ENCODE measurements at regions not wholly inside any gene's neighbourhood (a gene's known extent, or its start where the extent isn't known, plus 50 kb on each side); places are given as distances from the start of the nearest gene placed in this dataset.

GRCh38 chr7:110372685-110373084 is 718.2 kb upstream of the LRRN3 start:
- H3K27ac ChIP-seq = no peak overlapping the region
- no peak for FAIRE-seq
- no peak overlapping the region for H3K4me3 ChIP-seq
- H3K27me3 ChIP-seq = no peaks in the 10 kb centered on the region
- TF ChIP-seq CTCF (IDR thresholded peaks at IDR 0.05) = no peak
- no peaks in the 10 kb centered on the region for H3K36me3 ChIP-seq
- no peak for ATAC-seq
- no peak for DNase-seq
- no peaks in the 10 kb centered on the region for H3K9me3 ChIP-seq
- 74 to 81% methylated on average over 2 of the region's 2 CpGs for WGBS, 2 donors
- intact Hi-C loops (cut with DNase I) = no loop called here
- no peaks in the 10 kb centered on the region for H3K4me1 ChIP-seq

GRCh38 chr7:110373416-110373815 is 717.5 kb upstream of the LRRN3 start:
- intact Hi-C loops (cut with DNase I) = no loop called here
- Histone ChIP-seq H3K27me3 (no peaks in the 10 kb centered on the region), H3K27ac (no peak overlapping the region), H3K9me3 (no peaks in the 10 kb centered on the region), H3K4me1 (no peaks in the 10 kb centered on the region), H3K36me3 (no peaks in the 10 kb centered on the region), H3K4me3 (no peak overlapping the region)
- WGBS, 2 donors = 86 to 89% methylated on average over 1 of the region's 1 CpG
- ATAC-seq (no peak), FAIRE-seq (no peak), DNase-seq (no peak)
- no peak for TF ChIP-seq CTCF (IDR thresholded peaks at IDR 0.05)

- intact Hi-C loops (cut with DNase I) = no loop called here
- no peak for FAIRE-seq
Observed at GRCh38 chr7:110373859-110374258, 717.1 kb upstream of the LRRN3 start.

GRCh38 chr7:110375068-110375467 is 715.9 kb upstream of the LRRN3 start:
- Histone ChIP-seq H3K4me3 (no peak overlapping the region), H3K27me3 (no peaks in the 10 kb centered on the region), H3K9me3 (no peaks in the 10 kb centered on the region), H3K36me3 (no peaks in the 10 kb centered on the region), H3K27ac (no peak overlapping the region), H3K4me1 (no peaks in the 10 kb centered on the region)
- DNase-seq (no peak), ATAC-seq (no peak), FAIRE-seq (no peak)
- TF ChIP-seq CTCF (IDR thresholded peaks at IDR 0.05) = no peak
- intact Hi-C loops (cut with DNase I) = no loop called here
- 94 to 96% methylated on average over 1 of the region's 1 CpG for WGBS, 2 donors

More at GRCh38 chr7:110373859-110374258, 717.1 kb upstream of the LRRN3 start:
- no peak overlapping the region for H3K4me3 ChIP-seq
- ATAC-seq (no peak), DNase-seq (no peak)
- 82 to 84% methylated on average over 2 of the region's 2 CpGs for WGBS, 2 donors
- no peaks in the 10 kb centered on the region for H3K36me3 ChIP-seq
- no peaks in the 10 kb centered on the region for H3K27me3 ChIP-seq
- H3K9me3 ChIP-seq = no peaks in the 10 kb centered on the region
- TF ChIP-seq CTCF (IDR thresholded peaks at IDR 0.05) = no peak
- H3K4me1 ChIP-seq = no peaks in the 10 kb centered on the region
- no peak overlapping the region for H3K27ac ChIP-seq

- 45 to 46% methylated on average over 6 of the region's 6 CpGs for WGBS, 2 donors
- no peak for ATAC-seq
- intact Hi-C loops (cut with DNase I) = no loop called here
Observed at GRCh38 chr7:110382736-110383135, 708.2 kb upstream of the LRRN3 start.

More at GRCh38 chr7:110382736-110383135, 708.2 kb upstream of the LRRN3 start:
- DNase-seq (no peak), FAIRE-seq (no peak)
- no peak overlapping the region for H3K27ac ChIP-seq
- no peaks in the 10 kb centered on the region for H3K9me3 ChIP-seq
- no peak for TF ChIP-seq CTCF (IDR thresholded peaks at IDR 0.05)
- H3K4me1 ChIP-seq = no peaks in the 10 kb centered on the region
- H3K36me3 ChIP-seq = no peaks in the 10 kb centered on the region
- no peak overlapping the region for H3K4me3 ChIP-seq
- H3K27me3 ChIP-seq = no peaks in the 10 kb centered on the region

Data from pancreas (tissue), 10 donors.